ENCODE measurements at regions not wholly inside any gene's neighbourhood (a gene's known extent, or its start where the extent isn't known, plus 50 kb on each side); places are given as distances from the start of the nearest gene placed in this dataset.

- DNase-seq (no peak), ATAC-seq (no peak)
- H3K9me3 Mint-ChIP-seq: peaks cover 8% of the 10 kb centered on the region
- no peak overlapping the region for H3K27ac Mint-ChIP-seq
- no peak overlapping the region for H3K4me3 Mint-ChIP-seq
- H3K27me3 Mint-ChIP-seq: peaks cover 24% of the 10 kb centered on the region
- H3K4me1 Mint-ChIP-seq: no peaks in the 10 kb centered on the region
- no peaks in the 10 kb centered on the region for H3K36me3 Mint-ChIP-seq (ENCODE audit: low read depth)
Measured at GRCh38 chr15:101590785-101591184, 61.4 kb downstream of the TM2D3 start.

- Mint-ChIP-seq H3K4me1 (no peaks in the 10 kb centered on the region), H3K27me3 (peaks cover 36% of the 10 kb centered on the region), H3K27ac (no peak overlapping the region), H3K36me3 (ENCODE audit: low read depth) (no peaks in the 10 kb centered on the region), H3K9me3 (peaks cover 21% of the 10 kb centered on the region), H3K4me3 (no peak overlapping the region)
- no peak for ATAC-seq
- DNase-seq: no peak
Measured at GRCh38 chr15:101583284-101583683, 68.9 kb downstream of the TM2D3 start.

GRCh38 chr15:101580431-101580830, 71.8 kb downstream of the TM2D3 start:
- no peaks in the 10 kb centered on the region for H3K36me3 Mint-ChIP-seq (ENCODE audit: low read depth)
- H3K4me3 Mint-ChIP-seq: no peak overlapping the region
- no peaks in the 10 kb centered on the region for H3K4me1 Mint-ChIP-seq
- ATAC-seq (no peak), DNase-seq (no peak)
- H3K9me3 Mint-ChIP-seq: peaks cover 21% of the 10 kb centered on the region
- no peak overlapping the region for H3K27ac Mint-ChIP-seq
- H3K27me3 Mint-ChIP-seq: peaks cover 40% of the 10 kb centered on the region

- H3K4me1 Mint-ChIP-seq: no peaks in the 10 kb centered on the region
- H3K27me3 Mint-ChIP-seq: peaks cover 40% of the 10 kb centered on the region
- no peaks in the 10 kb centered on the region for H3K36me3 Mint-ChIP-seq (ENCODE audit: low read depth)
Measured at GRCh38 chr15:101579631-101580163, 72.5 kb downstream of the TM2D3 start.

GRCh38 chr15:101578443-101578894, 73.7 kb downstream of the TM2D3 start:
- ATAC-seq (peak; percentile 36), DNase-seq (peak; percentile 3)
- Mint-ChIP-seq H3K9me3 (peaks cover 10% of the 10 kb centered on the region), H3K27me3 (peaks cover 43% of the 10 kb centered on the region), H3K4me3 (no peak overlapping the region), H3K36me3 (ENCODE audit: low read depth) (no peaks in the 10 kb centered on the region), H3K4me1 (no peaks in the 10 kb centered on the region), H3K27ac (no peak overlapping the region)

More at GRCh38 chr15:101579631-101580163, 72.5 kb downstream of the TM2D3 start:
- Mint-ChIP-seq H3K9me3 (peaks cover 18% of the 10 kb centered on the region), H3K27ac (no peak overlapping the region), H3K4me3 (no peak overlapping the region)
- ATAC-seq (no peak), DNase-seq (no peak)

GRCh38 chr15:101573951-101574350, 78.2 kb downstream of the TM2D3 start:
- H3K27me3 Mint-ChIP-seq: peaks cover 36% of the 10 kb centered on the region
- H3K4me1 Mint-ChIP-seq: no peaks in the 10 kb centered on the region
- H3K27ac Mint-ChIP-seq: no peak overlapping the region
- DNase-seq (no peak), ATAC-seq (no peak)
- H3K36me3 Mint-ChIP-seq (ENCODE audit: low read depth): no peaks in the 10 kb centered on the region
- no peaks in the 10 kb centered on the region for H3K9me3 Mint-ChIP-seq
- no peak overlapping the region for H3K4me3 Mint-ChIP-seq

- DNase-seq (no peak), ATAC-seq (no peak)
- no peaks in the 10 kb centered on the region for H3K36me3 Mint-ChIP-seq (ENCODE audit: low read depth)
- H3K4me3 Mint-ChIP-seq: no peak overlapping the region
- H3K27me3 Mint-ChIP-seq: peaks cover 25% of the 10 kb centered on the region
- H3K4me1 Mint-ChIP-seq: no peaks in the 10 kb centered on the region
- H3K9me3 Mint-ChIP-seq: no peaks in the 10 kb centered on the region
- H3K27ac Mint-ChIP-seq: no peak overlapping the region
Measured at GRCh38 chr15:101570241-101570640, 80.7 kb upstream of the PCSK6 start.

GRCh38 chr15:101568821-101569555, 79.5 kb upstream of the PCSK6 start:
- ATAC-seq: no peak
- Mint-ChIP-seq H3K4me1 (no peaks in the 10 kb centered on the region), H3K36me3 (ENCODE audit: low read depth) (no peaks in the 10 kb centered on the region), H3K27ac (no peak overlapping the region), H3K27me3 (peaks cover 22% of the 10 kb centered on the region), H3K4me3 (no peak overlapping the region), H3K9me3 (no peaks in the 10 kb centered on the region)
- no peak for DNase-seq

- Mint-ChIP-seq H3K27ac (no peak overlapping the region), H3K9me3 (no peaks in the 10 kb centered on the region), H3K4me1 (no peaks in the 10 kb centered on the region), H3K4me3 (no peak overlapping the region), H3K27me3 (peaks cover 18% of the 10 kb centered on the region), H3K36me3 (ENCODE audit: low read depth) (no peaks in the 10 kb centered on the region)
- DNase-seq (no peak), ATAC-seq (no peak)
Measured at GRCh38 chr15:101568309-101568708, 78.8 kb upstream of the PCSK6 start.

GRCh38 chr15:101566748-101567488, 77.4 kb upstream of the PCSK6 start:
- peaks cover 16% of the 10 kb centered on the region for H3K27me3 Mint-ChIP-seq
- DNase-seq: no peak
- H3K4me1 Mint-ChIP-seq: no peaks in the 10 kb centered on the region
- H3K36me3 Mint-ChIP-seq (ENCODE audit: low read depth): no peaks in the 10 kb centered on the region
- ATAC-seq: no peak
- no peak overlapping the region for H3K4me3 Mint-ChIP-seq
- no peaks in the 10 kb centered on the region for H3K9me3 Mint-ChIP-seq
- no peak overlapping the region for H3K27ac Mint-ChIP-seq

GRCh38 chr15:101565377-101565776, 75.9 kb upstream of the PCSK6 start:
- Mint-ChIP-seq H3K27ac (no peak overlapping the region), H3K4me3 (no peak overlapping the region), H3K27me3 (peaks cover 12% of the 10 kb centered on the region), H3K4me1 (no peaks in the 10 kb centered on the region), H3K9me3 (no peaks in the 10 kb centered on the region), H3K36me3 (ENCODE audit: low read depth) (no peaks in the 10 kb centered on the region)
- no peak for DNase-seq
- ATAC-seq: no peak

GRCh38 chr15:101563176-101563796, 73.8 kb upstream of the PCSK6 start:
- Mint-ChIP-seq H3K4me3 (no peak overlapping the region), H3K4me1 (no peaks in the 10 kb centered on the region), H3K27ac (no peak overlapping the region), H3K36me3 (ENCODE audit: low read depth) (no peaks in the 10 kb centered on the region), H3K27me3 (peaks cover 12% of the 10 kb centered on the region), H3K9me3 (no peaks in the 10 kb centered on the region)
- ATAC-seq: no peak
- no peak for DNase-seq

GRCh38 chr15:101562428-101563059, 73.0 kb upstream of the PCSK6 start:
- Mint-ChIP-seq H3K9me3 (no peaks in the 10 kb centered on the region), H3K36me3 (ENCODE audit: low read depth) (no peaks in the 10 kb centered on the region), H3K4me3 (no peak overlapping the region), H3K27me3 (peaks cover 12% of the 10 kb centered on the region), H3K4me1 (no peaks in the 10 kb centered on the region), H3K27ac (no peak overlapping the region)
- ATAC-seq: no peak
- DNase-seq: no peak

- DNase-seq: no peak
- H3K9me3 Mint-ChIP-seq: no peaks in the 10 kb centered on the region
- H3K27me3 Mint-ChIP-seq: peaks cover 11% of the 10 kb centered on the region
- no peak overlapping the region for H3K27ac Mint-ChIP-seq
- H3K4me1 Mint-ChIP-seq: no peaks in the 10 kb centered on the region
- no peaks in the 10 kb centered on the region for H3K36me3 Mint-ChIP-seq (ENCODE audit: low read depth)
- ATAC-seq: no peak
- H3K4me3 Mint-ChIP-seq: no peak overlapping the region
Measured at GRCh38 chr15:101561584-101561906, 72.0 kb upstream of the PCSK6 start.

Measured in activated naive CD8-positive, alpha-beta T cell treated with anti-CD3 and anti-CD28 coated beads, Interleukin-2, amount 50 U/mL, for 24 hours (primary cell).